Adrenal gland (tissue), 9 donors: ENCODE measurements at regions not wholly inside any gene's neighbourhood (a gene's known extent, or its start where the extent isn't known, plus 50 kb on each side); places are given as distances from the start of the nearest gene placed in this dataset.

Source experiments
- DNase-seq, 7 donors: peaks; one replicate each; pipeline ENCODE4 v3.0.0-alpha.2; 2019 to 2020
- H3K27ac ChIP-seq, 5 donors: fragments of 200-600 bp; sonication (generic) in 4 of 5; 1 replicate in 3 of 5; 2 replicates in 2 of 5; pipeline versions ENCODE4 v1.5.1 to v1.8.0; 2016 to 2020; ENCODE audit warnings: mild to moderate bottlenecking in 1 of 5
- H3K27me3 ChIP-seq: fragments of 200-600 bp; 2 replicates; pipeline ENCODE4 v1.8.0; 2021
- H3K36me3 ChIP-seq, 2 donors: fragments of 200-600 bp; replicated peaks in 1 of 2; 1 replicate in 1 of 2; 2 replicates in 1 of 2; pipeline versions ENCODE4 v1.5.1 to v1.8.0; 2018 to 2022
- H3K4me1 ChIP-seq, 2 donors: fragments of 200-600 bp; replicated peaks in 1 of 2; 1 replicate in 1 of 2; 2 replicates in 1 of 2; pipeline versions ENCODE4 v1.5.1 to v1.8.0; 2018 to 2021
- H3K4me3 ChIP-seq, 4 donors: fragments of 200-600 bp; sonication (generic) in 3 of 4; one replicate each; pipeline ENCODE4 v1.5.1; 2016 to 2018
- H3K9me3 ChIP-seq, 3 donors: fragments of 200-600 bp; sonication (generic) in 1 of 3; replicated peaks in 1 of 3; 1 replicate in 2 of 3; 2 replicates in 1 of 3; pipeline versions ENCODE4 v1.5.1 to v1.8.0; 2016 to 2021
- CTCF ChIP-seq, 6 experiments: fragments of 450-650 bp in 4 of 6; fragments of 200-600 bp in 2 of 6; sonication (generic) in 1 of 6; IDR thresholded peaks; 1 replicate in 5 of 6; 2 replicates in 1 of 6; pipeline versions ENCODE4 v1.5.1 to v1.8.0; 2016 to 2021; ENCODE audit warnings: antibody characterized with exemption in 6 of 6, mild to moderate bottlenecking in 2 of 6, moderate library complexity in 1 of 6
- POLR2A ChIP-seq, 2 donors: fragments of 450-650 bp; IDR thresholded peaks; one replicate each; pipeline ENCODE4 v1.6.1; 2017; ENCODE audit warnings: antibody characterized with exemption in 2 of 2, mild to moderate bottlenecking in 2 of 2, moderate library complexity in 1 of 2
- WGBS, 4 donors: extraction: QIAGEN DNeasy Blood & Tissue Kit in 2 of 4; methylation state at CpG; one replicate each; pipeline versions ENCODE4 v1.1.5 to v1.1.7; 2013 to 2017; 5-methylcytosine and 5-hydroxymethylcytosine counted together
- intact Hi-C, 2 donors: fragments of 100-400 bp; cut with DNase I; formaldehyde crosslinking; loops; one replicate each; pipeline versions ENCODE4 v1.14.1 to v1.15.0; 2022 to 2023
- donor health status: healthy with polysubstance abuse.
- donor health status: Bipolar disorder and iron deficiency.
- donor health status: DM: yes; HTN: yes; CAD: no.
- donor health status: DM: no; HTN: no; CAD: no.
- donor health status: DM: no; HTN: no; CAD: no.

DNA sequence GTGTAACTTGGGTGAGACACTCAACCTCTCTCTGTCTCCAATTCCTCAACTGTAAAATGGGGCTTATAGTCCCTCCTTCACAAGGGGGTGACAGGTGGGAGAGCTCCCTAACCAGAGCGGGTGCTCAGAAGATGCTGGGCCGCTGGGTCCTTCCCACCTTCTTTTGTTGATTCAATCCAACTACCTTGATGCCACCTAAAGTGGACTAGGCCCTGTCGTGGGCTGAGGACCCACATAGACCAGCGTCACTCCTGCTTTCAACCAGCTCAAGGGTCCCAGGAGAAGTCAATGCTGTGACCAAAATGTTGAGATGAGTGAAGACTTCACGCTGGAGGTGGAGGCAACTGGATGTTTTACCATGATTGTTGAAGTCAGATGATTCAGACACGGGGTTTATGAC is 72.7 kb upstream of the WNT11 start:
- H3K36me3 ChIP-seq, result no peaks in the 10 kb centered on the region
- H3K27me3 ChIP-seq, result no peaks in the 10 kb centered on the region
- intact Hi-C loops, result no loop called here
- WGBS, 4 donors, result 94 to 97% (median 96%) methylated on average over 6 of the region's 6 CpGs
- H3K27ac ChIP-seq, result no peak overlapping the region
- peaks cover 0 to 5% of the 10 kb centered on the region in 2 donors for H3K4me1 ChIP-seq
- TF ChIP-seq POLR2A (IDR thresholded peaks at IDR 0.05), result no peak
- TF ChIP-seq CTCF (IDR thresholded peaks at IDR 0.05), result no peak
- no peaks in the 10 kb centered on the region for H3K9me3 ChIP-seq
- no peak for DNase-seq
- no peak overlapping the region for H3K4me3 ChIP-seq

- WGBS, 4 donors, result 94 to 100% (median 97%) methylated on average over 2 to 4 of the region's 4 CpGs
Observed at GRCh38 chr11:76278526-76278925, 72.2 kb upstream of the WNT11 start.

GRCh38 chr11:76277298-76278175 is 71.2 kb upstream of the WNT11 start:
- peak; percentile 29 to 89 (median 49) for DNase-seq
- TF ChIP-seq POLR2A (IDR thresholded peaks at IDR 0.05) (no peak), CTCF (IDR thresholded peaks at IDR 0.05) (no peak)
- Histone ChIP-seq H3K9me3 (no peaks in the 10 kb centered on the region), H3K36me3 (no peaks in the 10 kb centered on the region), H3K27ac (no peak overlapping the region), H3K27me3 (no peaks in the 10 kb centered on the region), H3K4me3 (no peak overlapping the region), H3K4me1 (peaks cover 0 to 5% of the 10 kb centered on the region in 2 donors)
- WGBS, 4 donors, result 66 to 77% (median 71%) methylated on average over 12 to 25 of the region's 25 CpGs
- intact Hi-C loops, result no loop called here

More at GRCh38 chr11:76278526-76278925, 72.2 kb upstream of the WNT11 start:
- intact Hi-C loops, result no loop called here
- Histone ChIP-seq H3K27me3 (no peaks in the 10 kb centered on the region), H3K4me3 (no peak overlapping the region), H3K4me1 (peaks cover 0 to 5% of the 10 kb centered on the region in 2 donors), H3K9me3 (no peaks in the 10 kb centered on the region), H3K36me3 (no peaks in the 10 kb centered on the region), H3K27ac (no peak overlapping the region)
- DNase-seq, result no peak
- TF ChIP-seq POLR2A (IDR thresholded peaks at IDR 0.05) (no peak), CTCF (IDR thresholded peaks at IDR 0.05) (no peak)

GRCh38 chr11:76276781-76277155 is 70.5 kb upstream of the WNT11 start:
- intact Hi-C loops, result no loop called here
- no peak for TF ChIP-seq POLR2A (IDR thresholded peaks at IDR 0.05)
- TF ChIP-seq CTCF (IDR thresholded peaks at IDR 0.05), result no peak
- no peak for DNase-seq

More at GRCh38 chr11:76276781-76277155, 70.5 kb upstream of the WNT11 start:
- WGBS, 4 donors, result 91 to 100% (median 94%) methylated on average over 3 to 4 of the region's 4 CpGs
- H3K36me3 ChIP-seq, result no peaks in the 10 kb centered on the region
- peaks cover 0 to 5% of the 10 kb centered on the region in 2 donors for H3K4me1 ChIP-seq
- no peaks in the 10 kb centered on the region for H3K9me3 ChIP-seq
- no peaks in the 10 kb centered on the region for H3K27me3 ChIP-seq
- H3K4me3 ChIP-seq, result no peak overlapping the region
- H3K27ac ChIP-seq, result no peak overlapping the region
